Esophagus muscularis mucosa (tissue), 4 donors: ENCODE measurements at regions not wholly inside any gene's neighbourhood (a gene's known extent, or its start where the extent isn't known, plus 50 kb on each side); places are given as distances from the start of the nearest gene placed in this dataset.

Experiments used
- DNase-seq: peaks from one replicate; pipeline ENCODE4 v3.0.0-alpha.2; 2017; ENCODE audit errors: extremely low spot score
- H3K27ac ChIP-seq, 4 donors: fragments of 200-600 bp; sonication (generic); replicated peaks in 1 of 4; 1 replicate in 3 of 4; 2 replicates in 1 of 4; pipeline ENCODE4 v1.5.1; 2016 to 2019; ENCODE audit warnings: mild to moderate bottlenecking in 1 of 4
- H3K27me3 ChIP-seq, 4 donors: fragments of 200-600 bp; sonication (generic); one replicate each; pipeline versions ENCODE4 v1.5.1 to v1.6.0; 2016 to 2019
- H3K36me3 ChIP-seq, 4 donors: fragments of 200-600 bp; sonication (generic); one replicate each; pipeline ENCODE4 v1.5.1; 2016 to 2019
- H3K4me1 ChIP-seq, 4 donors: fragments of 200-600 bp; sonication (generic); one replicate each; pipeline ENCODE4 v1.5.1; 2016 to 2019
- H3K4me3 ChIP-seq, 4 donors: fragments of 200-600 bp; sonication (generic); 1 replicate in 2 of 4; 2 replicates in 2 of 4; pipeline ENCODE4 v1.5.1; 2016 to 2019; ENCODE audit warnings: mild to moderate bottlenecking in 4 of 4, moderate library complexity in 1 of 4
- H3K9me3 ChIP-seq, 4 donors: fragments of 200-600 bp; sonication (generic); 1 replicate in 3 of 4; 2 replicates in 1 of 4; pipeline ENCODE4 v1.5.1; 2016 to 2019
- EP300 ChIP-seq: sonication (generic); formaldehyde crosslinking; IDR thresholded peaks from one replicate; pipeline ENCODE4 v1.6.1; 2017; ENCODE audit warnings: antibody characterized with exemption
- POLR2A ChIP-seq: fragments of 450-650 bp; IDR thresholded peaks from one replicate; pipeline ENCODE4 v1.6.1; 2017; ENCODE audit warnings: antibody characterized with exemption, moderate library complexity, mild to moderate bottlenecking, low read depth
- POLR2AphosphoS5 ChIP-seq, 2 donors: sonication (generic); formaldehyde crosslinking; IDR thresholded peaks; one replicate each; pipeline ENCODE4 v1.6.1; 2017; ENCODE audit warnings: antibody characterized with exemption in 2 of 2
- WGBS: methylation state at CpG from one replicate; pipeline ENCODE4 v1.1.5; 2018; 5-methylcytosine and 5-hydroxymethylcytosine counted together
- intact Hi-C: fragments of 100-400 bp; cut with DNase I; formaldehyde crosslinking; loops from one replicate; pipeline ENCODE4 v1.15.1; 2023
- TF ChIP-seq, protein P1 (sequence below), 3 experiments: fragments of 200-600 bp in 2 of 3; fragments of 450-650 bp in 1 of 3; sonication (generic) in 2 of 3; IDR thresholded peaks; one replicate each; pipeline ENCODE4 v1.5.1; 2017 to 2019; ENCODE audit warnings: antibody characterized with exemption in 3 of 3, mild to moderate bottlenecking in 2 of 3, moderate library complexity in 1 of 3

DNA sequence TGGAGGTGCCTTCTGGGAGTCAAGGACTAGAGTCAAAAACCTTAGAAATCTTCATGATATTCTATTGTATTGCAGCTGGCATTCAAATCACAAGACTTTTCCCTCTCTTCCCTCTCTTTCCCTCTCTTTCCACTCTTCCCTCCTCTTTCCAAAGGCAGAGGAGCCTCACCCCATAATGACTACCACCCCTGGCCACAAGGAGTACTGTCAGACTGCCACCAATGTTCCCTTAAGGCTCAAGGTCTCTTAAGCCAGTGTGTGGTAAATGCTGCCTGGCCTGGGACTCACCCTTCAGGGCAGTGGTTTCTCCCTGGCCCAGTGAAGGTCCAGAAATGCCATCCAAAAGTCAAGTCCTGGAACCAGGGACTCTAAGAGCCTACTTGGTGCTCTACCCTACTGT lies 605.9 kb upstream of the PKDCC start:
- no peak overlapping the region for H3K4me3 ChIP-seq
- H3K27ac ChIP-seq, result no peak overlapping the region
- TF ChIP-seq, protein P1, sequence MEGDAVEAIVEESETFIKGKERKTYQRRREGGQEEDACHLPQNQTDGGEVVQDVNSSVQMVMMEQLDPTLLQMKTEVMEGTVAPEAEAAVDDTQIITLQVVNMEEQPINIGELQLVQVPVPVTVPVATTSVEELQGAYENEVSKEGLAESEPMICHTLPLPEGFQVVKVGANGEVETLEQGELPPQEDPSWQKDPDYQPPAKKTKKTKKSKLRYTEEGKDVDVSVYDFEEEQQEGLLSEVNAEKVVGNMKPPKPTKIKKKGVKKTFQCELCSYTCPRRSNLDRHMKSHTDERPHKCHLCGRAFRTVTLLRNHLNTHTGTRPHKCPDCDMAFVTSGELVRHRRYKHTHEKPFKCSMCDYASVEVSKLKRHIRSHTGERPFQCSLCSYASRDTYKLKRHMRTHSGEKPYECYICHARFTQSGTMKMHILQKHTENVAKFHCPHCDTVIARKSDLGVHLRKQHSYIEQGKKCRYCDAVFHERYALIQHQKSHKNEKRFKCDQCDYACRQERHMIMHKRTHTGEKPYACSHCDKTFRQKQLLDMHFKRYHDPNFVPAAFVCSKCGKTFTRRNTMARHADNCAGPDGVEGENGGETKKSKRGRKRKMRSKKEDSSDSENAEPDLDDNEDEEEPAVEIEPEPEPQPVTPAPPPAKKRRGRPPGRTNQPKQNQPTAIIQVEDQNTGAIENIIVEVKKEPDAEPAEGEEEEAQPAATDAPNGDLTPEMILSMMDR (IDR thresholded peaks at IDR 0.05), result no peak
- TF ChIP-seq EP300, result no peak
- H3K27me3 ChIP-seq, result no peaks in the 10 kb centered on the region
- H3K36me3 ChIP-seq, result no peaks in the 10 kb centered on the region
- H3K9me3 ChIP-seq, result peaks cover 0 to 6% (median 2%) of the 10 kb centered on the region in 4 donors
- no peak for DNase-seq
- no peaks in the 10 kb centered on the region for H3K4me1 ChIP-seq
- intact Hi-C loops, result no loop called here

DNA sequence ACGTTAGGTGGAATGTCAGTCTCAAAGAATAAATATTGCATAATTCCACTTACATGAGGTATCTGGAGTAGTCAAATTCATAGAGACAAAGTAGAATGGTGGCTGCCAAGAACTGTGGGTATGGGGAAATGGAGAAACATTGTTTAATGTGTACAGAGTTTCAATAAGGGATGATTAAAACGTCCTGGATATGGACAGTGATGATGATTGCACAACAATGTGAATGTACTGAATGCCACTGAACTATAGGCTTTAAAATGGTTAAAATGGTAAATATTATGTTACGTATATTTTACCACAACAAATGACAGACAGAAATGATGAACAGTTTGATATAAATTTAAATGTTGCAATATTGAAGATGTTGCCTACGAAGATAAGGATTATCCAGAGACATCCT lies 602.0 kb upstream of the PKDCC start:
- H3K36me3 ChIP-seq, result no peaks in the 10 kb centered on the region
- H3K4me1 ChIP-seq, result no peaks in the 10 kb centered on the region
- 74% methylated on average over 4 of the region's 4 CpGs for WGBS
- TF ChIP-seq POLR2A (no peak), POLR2AphosphoS5 (IDR thresholded peaks at IDR 0.05) (no peak), EP300 (no peak)
- TF ChIP-seq, protein P1 (IDR thresholded peaks at IDR 0.05), result no peak
- H3K9me3 ChIP-seq, result no peaks in the 10 kb centered on the region
- H3K4me3 ChIP-seq, result no peak overlapping the region
- H3K27ac ChIP-seq, result no peak overlapping the region
- DNase-seq, result no peak
- intact Hi-C loops, result no loop called here
- no peaks in the 10 kb centered on the region for H3K27me3 ChIP-seq

DNA sequence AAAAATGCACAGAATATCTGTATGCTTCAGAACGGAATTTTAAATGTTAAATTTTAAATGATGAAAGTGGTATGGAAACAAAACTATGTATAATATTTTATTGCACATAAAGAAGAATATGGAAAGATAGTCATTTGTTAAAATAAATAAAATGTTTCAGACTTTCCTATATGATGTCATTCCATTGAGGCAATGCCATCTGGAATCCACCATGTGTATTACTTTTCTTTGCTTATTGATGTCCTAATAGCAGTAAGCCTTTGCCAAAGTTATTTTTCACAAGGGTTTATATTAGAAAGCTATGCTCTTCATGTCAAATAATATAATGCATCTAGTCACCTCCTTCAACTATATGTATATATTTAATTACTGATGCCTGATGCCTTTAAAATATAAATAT lies 601.6 kb upstream of the PKDCC start:
- intact Hi-C loops, result no loop called here
- TF ChIP-seq EP300, result no peak
- TF ChIP-seq POLR2AphosphoS5 (IDR thresholded peaks at IDR 0.05), result no peak
- TF ChIP-seq, protein P1 (IDR thresholded peaks at IDR 0.05), result no peak
- TF ChIP-seq POLR2A, result no peak
- Histone ChIP-seq H3K9me3 (no peaks in the 10 kb centered on the region), H3K27ac (no peak overlapping the region), H3K27me3 (no peaks in the 10 kb centered on the region), H3K4me3 (no peak overlapping the region), H3K4me1 (no peaks in the 10 kb centered on the region), H3K36me3 (no peaks in the 10 kb centered on the region)
- DNase-seq, result no peak
- WGBS, result 79% methylated on average over 1 of the region's 1 CpG

DNA sequence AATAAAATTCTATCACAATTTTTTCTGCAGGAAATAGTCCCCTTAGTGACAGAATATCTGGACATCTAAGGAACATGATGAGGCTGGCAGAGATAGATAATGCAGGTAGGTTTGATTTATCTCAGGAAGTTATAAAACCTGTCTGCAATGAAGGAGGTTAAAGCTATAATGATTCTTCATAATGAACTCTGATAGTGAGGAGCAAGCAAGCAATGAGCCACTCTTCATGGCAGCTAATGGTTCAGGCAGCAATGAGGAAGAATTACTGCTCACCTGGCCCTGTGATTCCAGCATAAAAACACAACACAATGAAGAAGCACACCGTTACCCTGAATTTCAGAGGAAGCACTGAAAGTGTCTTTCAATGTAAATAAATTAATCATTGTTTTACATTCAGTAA lies 599.6 kb upstream of the PKDCC start:
- 76% methylated on average over 1 of the region's 1 CpG for WGBS
- intact Hi-C loops, result no loop called here
- DNase-seq, result no peak
- no peaks in the 10 kb centered on the region for H3K9me3 ChIP-seq
- TF ChIP-seq POLR2A, result no peak
- TF ChIP-seq EP300, result no peak
- no peak for TF ChIP-seq POLR2AphosphoS5 (IDR thresholded peaks at IDR 0.05)
- TF ChIP-seq, protein P1 (IDR thresholded peaks at IDR 0.05), result no peak
- no peaks in the 10 kb centered on the region for H3K4me1 ChIP-seq
- H3K27ac ChIP-seq, result no peak overlapping the region
- H3K27me3 ChIP-seq, result no peaks in the 10 kb centered on the region
- H3K4me3 ChIP-seq, result no peak overlapping the region
- no peaks in the 10 kb centered on the region for H3K36me3 ChIP-seq

DNA sequence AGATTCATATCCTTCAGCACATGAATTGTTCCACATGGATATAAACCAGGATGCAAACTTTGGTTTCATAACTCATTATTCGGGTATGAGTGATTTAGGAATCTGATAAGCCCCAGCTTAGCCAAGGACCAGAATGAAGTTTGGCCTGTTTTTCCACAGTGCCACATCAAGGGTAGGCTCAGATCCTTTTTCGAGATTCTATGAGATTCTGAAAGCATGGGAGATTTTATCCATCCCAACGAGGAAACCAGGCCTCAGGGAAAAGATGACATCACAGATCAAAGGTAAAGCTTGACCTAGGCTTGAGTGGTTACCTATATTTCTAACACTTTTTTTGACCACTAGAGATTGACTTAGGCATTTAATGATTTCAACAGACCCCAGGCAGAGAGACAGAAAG lies 590.8 kb upstream of the PKDCC start:
- H3K4me3 ChIP-seq, result no peak overlapping the region
- H3K4me1 ChIP-seq, result peaks cover 0 to 8% (median 4%) of the 10 kb centered on the region in 4 donors
- no peak overlapping the region for H3K27ac ChIP-seq
- H3K27me3 ChIP-seq, result no peaks in the 10 kb centered on the region
- no peak for DNase-seq
- intact Hi-C loops, result no loop called here
- H3K36me3 ChIP-seq, result no peaks in the 10 kb centered on the region
- no peaks in the 10 kb centered on the region for H3K9me3 ChIP-seq
- TF ChIP-seq, protein P1 (IDR thresholded peaks at IDR 0.05), result no peak
- TF ChIP-seq POLR2AphosphoS5 (IDR thresholded peaks at IDR 0.05) (no peak), EP300 (no peak), POLR2A (no peak)
- 93% methylated on average over 3 of the region's 3 CpGs for WGBS
